SK-N-SH (cell line): ENCODE measurements at regions not wholly inside any gene's neighbourhood (a gene's known extent, or its start where the extent isn't known, plus 50 kb on each side); places are given as distances from the start of the nearest gene placed in this dataset.

Experiments
- CTCF ChIA-PET: fragments of 300-600, 350-600 bp; formaldehyde crosslinking; extraction: SDS; loops from one replicate; lab custom pipeline; 2021; lab: Yijun Ruan, JAX
- POLR2A ChIA-PET: fragments of 350-600 bp; sonication (Branson Sonifier 250); formaldehyde crosslinking; extraction: SDS; loops from one replicate; lab custom pipeline; 2020; ENCODE audit warnings: antibody characterized with exemption, inconsistent platforms; lab: Yijun Ruan, JAX
- DNase-seq: peaks from one replicate; pipeline ENCODE4 v3.0.0; 2012
- H2AFZ ChIP-seq: fragments of 200-600 bp; sonication (generic); 2 replicates; pipeline ENCODE4 v1.8.1; 2016; ENCODE audit warnings: antibody characterized with exemption, mild to moderate bottlenecking, low read depth
- H3F3A ChIP-seq: fragments of 200-600 bp; sonication (generic); replicated peaks from 2 replicates; pipeline ENCODE3; 2016; ENCODE audit warnings: antibody characterized with exemption, mild to moderate bottlenecking; ENCODE audit not compliant: insufficient read depth
- H3K27ac ChIP-seq, 2 experiments: fragments of 200-500 bp in 1 of 2; fragments of 200-600 bp in 1 of 2; sonication (Bioruptor generic) in 1 of 2; sonication (generic), shearing (Covaris generic) in 1 of 2; 2 replicates each; pipeline versions ENCODE4 v1.5.1 to v1.6.1; 2014 to 2016; ENCODE audit warnings: low read depth in 2 of 2, inconsistent platforms in 1 of 2, low read length in 1 of 2, mild to moderate bottlenecking in 1 of 2, mixed read lengths in 1 of 2
- H3K27me3 ChIP-seq: fragments of 200-600 bp; sonication (generic), shearing (Covaris generic); 2 replicates; pipeline ENCODE4 v1.6.1; 2016; ENCODE audit warnings: mixed run types; ENCODE audit not compliant: insufficient read depth
- H3K36me3 ChIP-seq, 2 experiments: fragments of 200-500 bp in 1 of 2; fragments of 200-600 bp in 1 of 2; sonication (Bioruptor generic) in 1 of 2; sonication (generic) in 1 of 2; replicated peaks in 1 of 2; 2 replicates each; pipeline versions ENCODE3 to v1.5.1; 2014 to 2016; ENCODE audit warnings: low read length in 1 of 2, mild to moderate bottlenecking in 1 of 2; ENCODE audit not compliant: insufficient read depth in 2 of 2, control insufficient read depth in 1 of 2
- H3K4me1 ChIP-seq, 2 experiments: fragments of 200-500 bp in 1 of 2; fragments of 200-600 bp in 1 of 2; sonication (Bioruptor generic) in 1 of 2; sonication (generic), shearing (Covaris generic) in 1 of 2; 2 replicates each; pipeline versions ENCODE4 v1.5.1 to v1.6.1; 2014 to 2016; ENCODE audit warnings: low read depth in 1 of 2, low read length in 1 of 2, mixed run types in 1 of 2; ENCODE audit not compliant: insufficient read depth in 2 of 2, control insufficient read depth in 1 of 2
- H3K4me2 ChIP-seq: fragments of 200-600 bp; sonication (generic), shearing (Covaris generic); 2 replicates; pipeline ENCODE4 v1.6.1; 2017; ENCODE audit warnings: mixed run types
- H3K4me3 ChIP-seq, 2 experiments: fragments of 200-500 bp in 1 of 2; fragments of 200-600 bp in 1 of 2; sonication (Bioruptor generic) in 1 of 2; sonication (generic), shearing (Covaris generic) in 1 of 2; 2 replicates each; pipeline versions ENCODE4 v1.5.1 to v1.8.1; 2014 to 2016; ENCODE audit warnings: low read depth in 2 of 2, inconsistent platforms in 1 of 2, low read length in 1 of 2, mild to moderate bottlenecking in 1 of 2, mixed read lengths in 1 of 2, moderate library complexity in 1 of 2
- H3K79me2 ChIP-seq: fragments of 200-600 bp; sonication (generic); 2 replicates; pipeline ENCODE4 v1.8.1; 2017; ENCODE audit warnings: mild to moderate bottlenecking; ENCODE audit not compliant: insufficient read depth
- H3K9ac ChIP-seq: fragments of 200-600 bp; sonication (generic); 2 replicates; pipeline ENCODE4 v1.6.1; 2017; ENCODE audit warnings: mixed run types
- H3K9me2 ChIP-seq: fragments of 200-600 bp; sonication (generic); 2 replicates; pipeline ENCODE4 v1.6.1; 2017; ENCODE audit warnings: mixed run types
- H3K9me3 ChIP-seq: fragments of 200-600 bp; sonication (generic); 2 replicates; pipeline ENCODE4 v1.6.1; 2017; ENCODE audit warnings: mixed run types, mild to moderate bottlenecking, moderate library complexity
- H4K20me1 ChIP-seq: fragments of 200-600 bp; sonication (generic); 2 replicates; pipeline ENCODE4 v1.6.1; 2017; ENCODE audit warnings: mild to moderate bottlenecking, mixed run types; ENCODE audit not compliant: insufficient read depth
- EP300 ChIP-seq, 2 experiments: IDR thresholded peaks; 2 replicates each; pipeline versions ENCODE4 v1.4.0 to v1.6.1; 2012; ENCODE audit warnings: borderline replicate concordance in 1 of 2, low read depth in 1 of 2, low read length in 1 of 2
- GABPA ChIP-seq: IDR thresholded peaks from 2 replicates; pipeline ENCODE4 v1.4.0; 2012; ENCODE audit warnings: low read depth, mild to moderate bottlenecking
- MXI1 ChIP-seq: IDR thresholded peaks from 2 replicates; pipeline ENCODE4 v1.6.1; 2012; ENCODE audit warnings: mild to moderate bottlenecking, low read depth, low read length, improper control_type of control experiment
- RAD21 ChIP-seq: IDR thresholded peaks from 2 replicates; pipeline ENCODE4 v1.6.1; 2012; ENCODE audit warnings: mild to moderate bottlenecking, low read length
- RCOR1 ChIP-seq: fragments of 150-350 bp; IDR thresholded peaks from 2 replicates; pipeline ENCODE4 v1.6.1; 2017; ENCODE audit warnings: antibody characterized with exemption, low read length
- REST ChIP-seq: IDR thresholded peaks from 2 replicates; pipeline ENCODE4 v1.6.1; 2012; ENCODE audit warnings: mild to moderate bottlenecking, low read depth, low read length, moderate library complexity
- TAF1 ChIP-seq: IDR thresholded peaks from 2 replicates; pipeline ENCODE4 v1.6.1; 2012; ENCODE audit warnings: low read depth, mild to moderate bottlenecking, low read length, moderate library complexity, borderline replicate concordance
- USF2 ChIP-seq: fragments of 150-350 bp; IDR thresholded peaks from 2 replicates; pipeline ENCODE4 v1.6.1; 2017; ENCODE audit warnings: antibody characterized with exemption, low read length, low read depth, borderline replicate concordance
- ZBTB33 ChIP-seq: IDR thresholded peaks from 2 replicates; pipeline ENCODE4 v1.4.0; 2012; ENCODE audit warnings: low read depth, borderline replicate concordance
- WGBS: methylation state at CpG from one replicate; pipeline ENCODE4 v1.1.6; 2017; ENCODE audit warnings: low lambda C conversion rate; 5-methylcytosine and 5-hydroxymethylcytosine counted together

- no peak for TF ChIP-seq REST
Observed at GRCh38 chr11:80388130-80388529, 947.3 kb upstream of the TENM4 start (continued).

GRCh38 chr11:80383655-80384054 is 942.8 kb upstream of the TENM4 start:
- H3K4me2 ChIP-seq, result no peak overlapping the region
- DNase-seq, result peak; percentile 32
- H3K9ac ChIP-seq, result no peak overlapping the region
- H3K27ac ChIP-seq, result no peak overlapping the region
- WGBS, result 12% methylated on average over 3 of the region's 3 CpGs
- H3K79me2 ChIP-seq, result no peaks in the 10 kb centered on the region
- no peak overlapping the region for H2AFZ ChIP-seq
- H3K27me3 ChIP-seq, result no peaks in the 10 kb centered on the region
- H3K4me3 ChIP-seq, result no peak overlapping the region
- POLR2A ChIA-PET, result no interaction called here
- no peaks in the 10 kb centered on the region for H3F3A ChIP-seq
- TF ChIP-seq RAD21, result peak; percentile 21; the same call in 1 of the 2 replicates
- TF ChIP-seq ZBTB33, result no peak
- no peak for TF ChIP-seq RCOR1
- TF ChIP-seq EP300 (IDR thresholded peaks at IDR 0.05; ENCODE audit: borderline replicate concordance in 1 of 2, low read depth in 1 of 2, low read length in 1 of 2), result no peak
- TF ChIP-seq GABPA, result no peak
- no peak for TF ChIP-seq USF2
- no peak for TF ChIP-seq TAF1
- no peak for TF ChIP-seq MXI1
- H3K9me2 ChIP-seq, result no peaks in the 10 kb centered on the region
- CTCF ChIA-PET, result no interaction called here
- H4K20me1 ChIP-seq, result no peaks in the 10 kb centered on the region
- H3K9me3 ChIP-seq, result no peaks in the 10 kb centered on the region
- no peaks in the 10 kb centered on the region for H3K36me3 ChIP-seq
- no peaks in the 10 kb centered on the region; a peak in 1 of 4 replicates for H3K4me1 ChIP-seq
